A673 (cell line): ENCODE measurements at regions not wholly inside any gene's neighbourhood (a gene's known extent, or its start where the extent isn't known, plus 50 kb on each side); places are given as distances from the start of the nearest gene placed in this dataset.

Source experiments
- BruUV-seq: library from RNA; stranded (reverse); fragments of 400-500 nt; replicated peaks from 2 replicates; lab custom pipeline; 2021; lab: Mats Ljungman, UMichigan
- CTCF ChIA-PET: fragments of 300-600 bp; sonication (Branson Sonifier 250); formaldehyde crosslinking; loops from one replicate; lab custom pipeline; 2022; ENCODE audit warnings: antibody characterized with exemption; lab: Charles Lee
- POLR2A ChIA-PET: fragments of 300-600 bp; sonication (Branson Sonifier 250); formaldehyde crosslinking; loops from one replicate; lab custom pipeline; 2022; ENCODE audit warnings: antibody characterized with exemption; ENCODE audit not compliant: low non-redundant PET; lab: Charles Lee
- DNase-seq: peaks from one replicate; pipeline ENCODE4 v3.0.0-alpha.2; 2015; ENCODE audit warnings: low spot score
- H3K27ac ChIP-seq: fragments of 200-600 bp; sonication (generic); 2 replicates; pipeline ENCODE4 v1.5.1; 2016; ENCODE audit warnings: mixed run types, low read depth, mild to moderate bottlenecking, mixed read lengths, antibody characterized with exemption, low read length; ENCODE audit not compliant: poor library complexity, severe bottlenecking
- H3K27me3 ChIP-seq: fragments of 200-600 bp; sonication (generic); replicated peaks from 2 replicates; pipeline ENCODE4 v1.6.1; 2017; ENCODE audit warnings: mixed run types, low read depth, mild to moderate bottlenecking, mixed read lengths, antibody characterized with exemption, low read length; ENCODE audit not compliant: insufficient read depth, poor library complexity
- H3K36me3 ChIP-seq: fragments of 200-600 bp; sonication (generic); 2 replicates; pipeline ENCODE4 v1.6.1; 2016; ENCODE audit warnings: mixed run types, mild to moderate bottlenecking, mixed read lengths, antibody characterized with exemption, low read length; ENCODE audit not compliant: insufficient read depth, poor library complexity, severe bottlenecking
- H3K4me1 ChIP-seq: fragments of 200-600 bp; sonication (generic); 2 replicates; pipeline ENCODE4 v1.6.1; 2017; ENCODE audit warnings: mixed run types, mild to moderate bottlenecking, mixed read lengths, antibody characterized with exemption, low read length; ENCODE audit not compliant: insufficient read depth, poor library complexity, severe bottlenecking
- H3K4me3 ChIP-seq: fragments of 200-600 bp; sonication (generic); 2 replicates; pipeline ENCODE4 v1.5.1; 2016; ENCODE audit warnings: low read depth, mixed run types, mild to moderate bottlenecking, mixed read lengths, low read length; ENCODE audit not compliant: poor library complexity, severe bottlenecking
- H3K9me3 ChIP-seq: fragments of 200-600 bp; sonication (generic); 2 replicates; pipeline ENCODE4 v1.6.1; 2016; ENCODE audit warnings: mixed run types, low read depth, mild to moderate bottlenecking, mixed read lengths, antibody characterized with exemption, low read length; ENCODE audit not compliant: poor library complexity, severe bottlenecking
- CTCF ChIP-seq: fragments of 300-800, 200-600 bp; sonication (generic); conservative IDR thresholded peaks from 2 replicates; pipeline ENCODE4 v1.5.1; 2017; ENCODE audit warnings: low read depth, mild to moderate bottlenecking, antibody characterized with exemption, low read length, moderate library complexity, mixed read lengths
- EZH2 ChIP-seq: fragments of 200-600 bp; sonication (generic); IDR thresholded peaks from 2 replicates; pipeline ENCODE4 v1.6.1; 2017; ENCODE audit warnings: borderline replicate concordance, low read depth, mild to moderate bottlenecking, mixed read lengths, antibody characterized with exemption, low read length; ENCODE audit not compliant: poor library complexity, severe bottlenecking
- intact Hi-C: fragments of 100-400 bp; cut with micrococcal nuclease; formaldehyde crosslinking; loops from one replicate; pipeline ENCODE4 v1.10.0; 2022; ENCODE audit not compliant: unreplicated experiment

GRCh38 chr5:4246447-4246846 lies 650.8 kb downstream of the IRX1 start:
- ChIA-PET POLR2A (no interaction called here), CTCF (no interaction called here)
- no peaks in the 10 kb centered on the region for H3K4me1 ChIP-seq
- H3K27ac ChIP-seq: no peak overlapping the region
- H3K27me3 ChIP-seq: no peaks in the 10 kb centered on the region
- H3K4me3 ChIP-seq: no peak overlapping the region
- BruUV-seq: no TSS peak
- TF ChIP-seq EZH2: no peak
- no peak for TF ChIP-seq CTCF
- DNase-seq: no peak
- H3K36me3 ChIP-seq: no peaks in the 10 kb centered on the region
- intact Hi-C loops: no loop called here
- peaks cover 35% of the 10 kb centered on the region for H3K9me3 ChIP-seq

GRCh38 chr5:4250254-4250653 lies 654.6 kb downstream of the IRX1 start:
- H3K9me3 ChIP-seq: peaks cover 35% of the 10 kb centered on the region
- DNase-seq: no peak
- no peak overlapping the region for H3K27ac ChIP-seq
- POLR2A ChIA-PET: no interaction called here
- BruUV-seq: no TSS peak
- CTCF ChIA-PET: no interaction called here
- intact Hi-C loops: no loop called here
- no peaks in the 10 kb centered on the region for H3K27me3 ChIP-seq
- no peaks in the 10 kb centered on the region for H3K36me3 ChIP-seq
- H3K4me1 ChIP-seq: no peaks in the 10 kb centered on the region
- no peak for TF ChIP-seq CTCF
- TF ChIP-seq EZH2: no peak
- H3K4me3 ChIP-seq: no peak overlapping the region

- BruUV-seq: no TSS peak
- no peak for TF ChIP-seq CTCF
- TF ChIP-seq EZH2: no peak
- no peak overlapping the region for H3K27ac ChIP-seq
- H3K4me1 ChIP-seq: no peaks in the 10 kb centered on the region
- no peaks in the 10 kb centered on the region for H3K36me3 ChIP-seq
- H3K9me3 ChIP-seq: peaks cover 29% of the 10 kb centered on the region
- intact Hi-C loops: no loop called here
- CTCF ChIA-PET: no interaction called here
- H3K4me3 ChIP-seq: no peak overlapping the region
- POLR2A ChIA-PET: no interaction called here
- no peak for DNase-seq
- H3K27me3 ChIP-seq: no peaks in the 10 kb centered on the region
Observed at GRCh38 chr5:4252385-4252784, 656.8 kb downstream of the IRX1 start.
